SK-N-SH (cell line): ENCODE measurements at regions not wholly inside any gene's neighbourhood (a gene's known extent, or its start where the extent isn't known, plus 50 kb on each side); places are given as distances from the start of the nearest gene placed in this dataset.

Experiments used
- CTCF ChIA-PET: fragments of 300-600, 350-600 bp; formaldehyde crosslinking; extraction: SDS; loops from one replicate; lab custom pipeline; 2021; lab: Yijun Ruan, JAX
- POLR2A ChIA-PET: fragments of 350-600 bp; sonication (Branson Sonifier 250); formaldehyde crosslinking; extraction: SDS; loops from one replicate; lab custom pipeline; 2020; ENCODE audit warnings: antibody characterized with exemption, inconsistent platforms; lab: Yijun Ruan, JAX
- DNase-seq: peaks from one replicate; pipeline ENCODE4 v3.0.0; 2012
- H2AFZ ChIP-seq: fragments of 200-600 bp; sonication (generic); 2 replicates; pipeline ENCODE4 v1.8.1; 2016; ENCODE audit warnings: antibody characterized with exemption, mild to moderate bottlenecking, low read depth
- H3F3A ChIP-seq: fragments of 200-600 bp; sonication (generic); replicated peaks from 2 replicates; pipeline ENCODE3; 2016; ENCODE audit warnings: antibody characterized with exemption, mild to moderate bottlenecking; ENCODE audit not compliant: insufficient read depth
- H3K27ac ChIP-seq, 2 experiments: fragments of 200-500 bp in 1 of 2; fragments of 200-600 bp in 1 of 2; sonication (Bioruptor generic) in 1 of 2; sonication (generic), shearing (Covaris generic) in 1 of 2; 2 replicates each; pipeline versions ENCODE4 v1.5.1 to v1.6.1; 2014 to 2016; ENCODE audit warnings: low read depth in 2 of 2, inconsistent platforms in 1 of 2, low read length in 1 of 2, mild to moderate bottlenecking in 1 of 2, mixed read lengths in 1 of 2
- H3K27me3 ChIP-seq: fragments of 200-600 bp; sonication (generic), shearing (Covaris generic); 2 replicates; pipeline ENCODE4 v1.6.1; 2016; ENCODE audit warnings: mixed run types; ENCODE audit not compliant: insufficient read depth
- H3K36me3 ChIP-seq, 2 experiments: fragments of 200-500 bp in 1 of 2; fragments of 200-600 bp in 1 of 2; sonication (Bioruptor generic) in 1 of 2; sonication (generic) in 1 of 2; replicated peaks in 1 of 2; 2 replicates each; pipeline versions ENCODE3 to v1.5.1; 2014 to 2016; ENCODE audit warnings: low read length in 1 of 2, mild to moderate bottlenecking in 1 of 2; ENCODE audit not compliant: insufficient read depth in 2 of 2, control insufficient read depth in 1 of 2
- H3K4me1 ChIP-seq, 2 experiments: fragments of 200-500 bp in 1 of 2; fragments of 200-600 bp in 1 of 2; sonication (Bioruptor generic) in 1 of 2; sonication (generic), shearing (Covaris generic) in 1 of 2; 2 replicates each; pipeline versions ENCODE4 v1.5.1 to v1.6.1; 2014 to 2016; ENCODE audit warnings: low read depth in 1 of 2, low read length in 1 of 2, mixed run types in 1 of 2; ENCODE audit not compliant: insufficient read depth in 2 of 2, control insufficient read depth in 1 of 2
- H3K4me2 ChIP-seq: fragments of 200-600 bp; sonication (generic), shearing (Covaris generic); 2 replicates; pipeline ENCODE4 v1.6.1; 2017; ENCODE audit warnings: mixed run types
- H3K4me3 ChIP-seq, 2 experiments: fragments of 200-500 bp in 1 of 2; fragments of 200-600 bp in 1 of 2; sonication (Bioruptor generic) in 1 of 2; sonication (generic), shearing (Covaris generic) in 1 of 2; 2 replicates each; pipeline versions ENCODE4 v1.5.1 to v1.8.1; 2014 to 2016; ENCODE audit warnings: low read depth in 2 of 2, inconsistent platforms in 1 of 2, low read length in 1 of 2, mild to moderate bottlenecking in 1 of 2, mixed read lengths in 1 of 2, moderate library complexity in 1 of 2
- H3K79me2 ChIP-seq: fragments of 200-600 bp; sonication (generic); 2 replicates; pipeline ENCODE4 v1.8.1; 2017; ENCODE audit warnings: mild to moderate bottlenecking; ENCODE audit not compliant: insufficient read depth
- H3K9ac ChIP-seq: fragments of 200-600 bp; sonication (generic); 2 replicates; pipeline ENCODE4 v1.6.1; 2017; ENCODE audit warnings: mixed run types
- H3K9me2 ChIP-seq: fragments of 200-600 bp; sonication (generic); 2 replicates; pipeline ENCODE4 v1.6.1; 2017; ENCODE audit warnings: mixed run types
- H3K9me3 ChIP-seq: fragments of 200-600 bp; sonication (generic); 2 replicates; pipeline ENCODE4 v1.6.1; 2017; ENCODE audit warnings: mixed run types, mild to moderate bottlenecking, moderate library complexity
- H4K20me1 ChIP-seq: fragments of 200-600 bp; sonication (generic); 2 replicates; pipeline ENCODE4 v1.6.1; 2017; ENCODE audit warnings: mild to moderate bottlenecking, mixed run types; ENCODE audit not compliant: insufficient read depth
- FOXM1 ChIP-seq: IDR thresholded peaks from 2 replicates; pipeline ENCODE4 v1.4.0; 2012; ENCODE audit warnings: low read depth, mild to moderate bottlenecking
- GATA2 ChIP-seq: sonication (generic); formaldehyde crosslinking; IDR thresholded peaks from 2 replicates; pipeline ENCODE4 v1.5.0; 2020; ENCODE audit warnings: mild to moderate bottlenecking, missing genetic modification reagents
- POLR2AphosphoS5 ChIP-seq: IDR thresholded peaks from 2 replicates; pipeline ENCODE4 v1.6.1; 2012; ENCODE audit warnings: low read depth, low read length
- TEAD4 ChIP-seq: IDR thresholded peaks from 2 replicates; pipeline ENCODE4 v1.4.0; 2012; ENCODE audit warnings: mild to moderate bottlenecking, borderline replicate concordance; ENCODE audit not compliant: insufficient read depth
- WGBS: methylation state at CpG from one replicate; pipeline ENCODE4 v1.1.6; 2017; ENCODE audit warnings: low lambda C conversion rate; 5-methylcytosine and 5-hydroxymethylcytosine counted together
- TF ChIP-seq, protein P1 (sequence below): fragments of 200-600 bp; sonication (generic); IDR thresholded peaks from 2 replicates; pipeline ENCODE4 v1.6.1; 2017; ENCODE audit warnings: antibody characterized with exemption, mild to moderate bottlenecking, moderate library complexity
- TF ChIP-seq, protein P2 (sequence below): IDR thresholded peaks from 2 replicates; pipeline ENCODE4 v1.6.1; 2012; ENCODE audit warnings: mild to moderate bottlenecking, low read depth, low read length, moderate library complexity

DNA sequence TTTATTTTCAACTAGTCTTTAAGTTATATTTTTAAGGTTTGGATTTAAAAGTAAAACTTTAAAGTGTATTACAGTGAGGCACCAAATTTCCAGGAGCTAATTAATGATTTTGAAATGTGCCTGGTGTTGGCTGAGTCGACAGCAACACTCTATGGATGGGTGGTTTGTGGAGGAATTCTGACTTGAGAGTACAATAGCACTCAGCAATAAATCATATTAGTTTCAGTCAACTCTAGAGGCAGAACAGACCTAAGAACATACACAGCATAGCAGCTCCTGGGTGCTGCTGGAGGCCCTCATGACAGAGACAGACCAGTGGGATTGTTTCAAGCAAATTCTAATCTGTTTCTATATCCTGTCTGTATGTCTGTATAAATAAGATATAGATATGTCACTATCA, 673.4 kb downstream of the TRIML1 start (continued):
- TF ChIP-seq POLR2AphosphoS5, result no peak
- no peak for TF ChIP-seq FOXM1
- TF ChIP-seq GATA2 (CRISPR knock-in tag), result no peak

DNA sequence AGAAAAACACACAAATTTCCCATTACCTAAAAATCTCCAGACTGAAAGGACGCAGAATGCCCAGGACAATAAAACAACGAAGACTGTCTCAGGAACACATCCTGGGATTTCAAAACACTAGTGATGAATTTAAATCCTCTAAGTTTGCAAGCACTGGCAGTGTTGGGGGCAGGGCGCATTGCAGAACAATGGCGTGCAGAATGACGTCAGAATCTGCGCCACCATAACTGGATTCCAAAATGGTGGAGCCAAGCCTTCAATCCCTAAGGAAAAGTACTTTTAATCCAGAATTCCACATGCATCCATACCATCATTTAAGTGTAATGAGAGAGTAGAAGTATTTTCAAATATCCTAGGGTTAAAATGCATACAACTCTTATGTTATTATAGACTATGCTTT, 679.1 kb downstream of the TRIML1 start:
- ChIA-PET CTCF (no interaction called here), POLR2A (no interaction called here)
- Histone ChIP-seq H3K27me3 (no peaks in the 10 kb centered on the region), H3K9me2 (no peaks in the 10 kb centered on the region), H2AFZ (no peak overlapping the region), H3K4me2 (no peak overlapping the region), H3K79me2 (no peaks in the 10 kb centered on the region), H3K36me3 (no peaks in the 10 kb centered on the region), H3K27ac (no peak overlapping the region), H3F3A (no peaks in the 10 kb centered on the region), H3K9ac (no peak overlapping the region), H4K20me1 (no peaks in the 10 kb centered on the region), H3K4me1 (no peaks in the 10 kb centered on the region), H3K4me3 (no peak overlapping the region), H3K9me3 (no peaks in the 10 kb centered on the region)
- no peak for TF ChIP-seq TEAD4
- TF ChIP-seq, protein P1, sequence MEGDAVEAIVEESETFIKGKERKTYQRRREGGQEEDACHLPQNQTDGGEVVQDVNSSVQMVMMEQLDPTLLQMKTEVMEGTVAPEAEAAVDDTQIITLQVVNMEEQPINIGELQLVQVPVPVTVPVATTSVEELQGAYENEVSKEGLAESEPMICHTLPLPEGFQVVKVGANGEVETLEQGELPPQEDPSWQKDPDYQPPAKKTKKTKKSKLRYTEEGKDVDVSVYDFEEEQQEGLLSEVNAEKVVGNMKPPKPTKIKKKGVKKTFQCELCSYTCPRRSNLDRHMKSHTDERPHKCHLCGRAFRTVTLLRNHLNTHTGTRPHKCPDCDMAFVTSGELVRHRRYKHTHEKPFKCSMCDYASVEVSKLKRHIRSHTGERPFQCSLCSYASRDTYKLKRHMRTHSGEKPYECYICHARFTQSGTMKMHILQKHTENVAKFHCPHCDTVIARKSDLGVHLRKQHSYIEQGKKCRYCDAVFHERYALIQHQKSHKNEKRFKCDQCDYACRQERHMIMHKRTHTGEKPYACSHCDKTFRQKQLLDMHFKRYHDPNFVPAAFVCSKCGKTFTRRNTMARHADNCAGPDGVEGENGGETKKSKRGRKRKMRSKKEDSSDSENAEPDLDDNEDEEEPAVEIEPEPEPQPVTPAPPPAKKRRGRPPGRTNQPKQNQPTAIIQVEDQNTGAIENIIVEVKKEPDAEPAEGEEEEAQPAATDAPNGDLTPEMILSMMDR, result no peak
- TF ChIP-seq, protein P2, sequence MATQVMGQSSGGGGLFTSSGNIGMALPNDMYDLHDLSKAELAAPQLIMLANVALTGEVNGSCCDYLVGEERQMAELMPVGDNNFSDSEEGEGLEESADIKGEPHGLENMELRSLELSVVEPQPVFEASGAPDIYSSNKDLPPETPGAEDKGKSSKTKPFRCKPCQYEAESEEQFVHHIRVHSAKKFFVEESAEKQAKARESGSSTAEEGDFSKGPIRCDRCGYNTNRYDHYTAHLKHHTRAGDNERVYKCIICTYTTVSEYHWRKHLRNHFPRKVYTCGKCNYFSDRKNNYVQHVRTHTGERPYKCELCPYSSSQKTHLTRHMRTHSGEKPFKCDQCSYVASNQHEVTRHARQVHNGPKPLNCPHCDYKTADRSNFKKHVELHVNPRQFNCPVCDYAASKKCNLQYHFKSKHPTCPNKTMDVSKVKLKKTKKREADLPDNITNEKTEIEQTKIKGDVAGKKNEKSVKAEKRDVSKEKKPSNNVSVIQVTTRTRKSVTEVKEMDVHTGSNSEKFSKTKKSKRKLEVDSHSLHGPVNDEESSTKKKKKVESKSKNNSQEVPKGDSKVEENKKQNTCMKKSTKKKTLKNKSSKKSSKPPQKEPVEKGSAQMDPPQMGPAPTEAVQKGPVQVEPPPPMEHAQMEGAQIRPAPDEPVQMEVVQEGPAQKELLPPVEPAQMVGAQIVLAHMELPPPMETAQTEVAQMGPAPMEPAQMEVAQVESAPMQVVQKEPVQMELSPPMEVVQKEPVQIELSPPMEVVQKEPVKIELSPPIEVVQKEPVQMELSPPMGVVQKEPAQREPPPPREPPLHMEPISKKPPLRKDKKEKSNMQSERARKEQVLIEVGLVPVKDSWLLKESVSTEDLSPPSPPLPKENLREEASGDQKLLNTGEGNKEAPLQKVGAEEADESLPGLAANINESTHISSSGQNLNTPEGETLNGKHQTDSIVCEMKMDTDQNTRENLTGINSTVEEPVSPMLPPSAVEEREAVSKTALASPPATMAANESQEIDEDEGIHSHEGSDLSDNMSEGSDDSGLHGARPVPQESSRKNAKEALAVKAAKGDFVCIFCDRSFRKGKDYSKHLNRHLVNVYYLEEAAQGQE, result no peak
- no peak for DNase-seq
- WGBS, result 25% methylated on average over 6 of the region's 6 CpGs

DNA sequence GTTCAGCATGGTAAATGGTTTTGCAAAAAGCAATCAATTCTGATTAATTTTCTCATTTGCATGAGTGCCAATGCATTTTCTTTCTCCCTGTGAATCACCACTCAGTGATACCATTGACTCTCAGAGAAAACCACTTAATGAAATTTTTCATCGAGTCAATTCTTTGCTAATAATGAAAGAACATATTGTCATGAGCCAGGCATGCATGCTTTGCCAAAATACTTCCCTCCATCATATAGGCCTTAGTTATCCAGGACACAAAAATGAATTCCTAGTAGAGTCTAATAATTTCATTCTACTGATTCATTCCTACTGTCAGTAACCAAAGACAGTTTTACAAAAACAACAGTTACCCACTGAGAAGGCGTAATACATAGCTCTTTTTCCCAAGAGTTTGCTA, 680.0 kb downstream of the TRIML1 start:
- no peak for DNase-seq
- H2AFZ ChIP-seq, result peak overlapping the region; percentile 25; the same call in 1 of the 2 replicates
- no peaks in the 10 kb centered on the region for H3K36me3 ChIP-seq
- H3K9me2 ChIP-seq, result no peaks in the 10 kb centered on the region
- no peaks in the 10 kb centered on the region for H3K9me3 ChIP-seq
- H3K4me2 ChIP-seq, result no peak overlapping the region
- ChIA-PET CTCF (no interaction called here), POLR2A (no interaction called here)
- no peaks in the 10 kb centered on the region for H4K20me1 ChIP-seq
- H3K4me3 ChIP-seq, result no peak overlapping the region
- no peaks in the 10 kb centered on the region for H3F3A ChIP-seq
- no peaks in the 10 kb centered on the region for H3K27me3 ChIP-seq
- H3K79me2 ChIP-seq, result no peaks in the 10 kb centered on the region
- TF ChIP-seq, protein P2, result no peak
- no peak for TF ChIP-seq TEAD4
- no peak for TF ChIP-seq FOXM1
- TF ChIP-seq GATA2 (CRISPR knock-in tag), result no peak
- TF ChIP-seq, all 33 proteins: peak for 0
- WGBS, result 21% methylated on average over 2 of the region's 2 CpGs
- Histone ChIP-seq H3K27ac (no peak overlapping the region), H3K9ac (no peak overlapping the region), H3K4me1 (no peaks in the 10 kb centered on the region)
